KMS-11 (cell line): ENCODE measurements at regions not wholly inside any gene's neighbourhood (a gene's known extent, or its start where the extent isn't known, plus 50 kb on each side); places are given as distances from the start of the nearest gene placed in this dataset.

ENCODE experiments used
- H2AFZ ChIP-seq: fragments of 200-600 bp; sonication (generic); 2 replicates; pipeline ENCODE4 v1.6.1; 2016; ENCODE audit warnings: antibody characterized with exemption, mixed run types, low read depth
- H3K27ac ChIP-seq: fragments of 200-600 bp; sonication (generic); 2 replicates; pipeline ENCODE4 v1.6.1; 2016; ENCODE audit warnings: mild to moderate bottlenecking, mixed run types
- H3K27me3 ChIP-seq: fragments of 200-600 bp; sonication (generic); 2 replicates; pipeline ENCODE4 v1.6.1; 2017; ENCODE audit warnings: mild to moderate bottlenecking, low read depth, mixed run types, moderate library complexity; ENCODE audit not compliant: insufficient read depth
- H3K36me3 ChIP-seq: fragments of 200-600 bp; sonication (generic); 2 replicates; pipeline ENCODE4 v1.6.1; 2017; ENCODE audit warnings: mild to moderate bottlenecking, mixed run types; ENCODE audit not compliant: insufficient read depth
- H3K4me1 ChIP-seq: fragments of 200-600 bp; sonication (generic); 2 replicates; pipeline ENCODE4 v1.6.1; 2016; ENCODE audit warnings: mild to moderate bottlenecking, low read depth, mixed run types; ENCODE audit not compliant: poor library complexity, severe bottlenecking
- H3K4me2 ChIP-seq: fragments of 200-600 bp; sonication (generic); 2 replicates; pipeline ENCODE4 v1.7.0; 2016; ENCODE audit warnings: mild to moderate bottlenecking, mixed run types
- H3K4me3 ChIP-seq: fragments of 200-600 bp; sonication (generic); IDR thresholded peaks from 2 replicates; pipeline ENCODE4 v1.6.1; 2017; ENCODE audit warnings: low read depth, low read length, mixed read lengths; ENCODE audit not compliant: insufficient read depth
- H3K79me2 ChIP-seq: fragments of 200-600 bp; sonication (generic); 2 replicates; pipeline ENCODE4 v1.6.1; 2016; ENCODE audit warnings: low read depth, mixed run types; ENCODE audit not compliant: insufficient read depth
- H3K9ac ChIP-seq: fragments of 200-600 bp; sonication (generic); 2 replicates; pipeline ENCODE4 v1.6.1; 2016; ENCODE audit warnings: mild to moderate bottlenecking, mixed run types
- H4K20me1 ChIP-seq: fragments of 200-600 bp; sonication (generic); 2 replicates; pipeline ENCODE4 v1.6.1; 2016; ENCODE audit warnings: mild to moderate bottlenecking, mixed run types; ENCODE audit not compliant: insufficient read depth
- CTCF ChIP-seq: fragments of 200-600 bp; sonication (generic); conservative IDR thresholded peaks from 2 replicates; pipeline ENCODE4 v1.6.1; 2017; ENCODE audit warnings: low read depth, mild to moderate bottlenecking, antibody characterized with exemption, low read length, moderate library complexity, mixed read lengths

GRCh38 chr5:62077823-62078550 lies 228.0 kb upstream of the KIF2A start:
- Histone ChIP-seq H3K4me3 (no peak overlapping the region), H3K9ac (no peak overlapping the region), H3K36me3 (no peaks in the 10 kb centered on the region), H4K20me1 (no peaks in the 10 kb centered on the region), H3K27me3 (no peaks in the 10 kb centered on the region), H3K27ac (no peak overlapping the region), H3K4me2 (no peak overlapping the region), H2AFZ (no peak overlapping the region), H3K4me1 (no peaks in the 10 kb centered on the region), H3K79me2 (no peaks in the 10 kb centered on the region)
- no peak for TF ChIP-seq CTCF

- H3K27me3 ChIP-seq: no peaks in the 10 kb centered on the region
- H2AFZ ChIP-seq: no peak overlapping the region
- H3K79me2 ChIP-seq: no peaks in the 10 kb centered on the region
- H3K36me3 ChIP-seq: no peaks in the 10 kb centered on the region
- no peaks in the 10 kb centered on the region for H3K4me1 ChIP-seq
- no peak overlapping the region for H3K4me2 ChIP-seq
- TF ChIP-seq CTCF: no peak
- no peak overlapping the region for H3K9ac ChIP-seq
- no peaks in the 10 kb centered on the region for H4K20me1 ChIP-seq
- H3K4me3 ChIP-seq: no peak overlapping the region
- no peak overlapping the region for H3K27ac ChIP-seq
Measured at GRCh38 chr5:62082370-62082801, 223.6 kb upstream of the KIF2A start.

- Histone ChIP-seq H3K27me3 (no peaks in the 10 kb centered on the region), H3K4me3 (no peak overlapping the region), H3K4me1 (no peaks in the 10 kb centered on the region), H4K20me1 (no peaks in the 10 kb centered on the region), H3K4me2 (no peak overlapping the region), H3K9ac (no peak overlapping the region), H3K27ac (no peak overlapping the region), H2AFZ (no peak overlapping the region), H3K79me2 (no peaks in the 10 kb centered on the region), H3K36me3 (no peaks in the 10 kb centered on the region)
- no peak for TF ChIP-seq CTCF
Measured at GRCh38 chr5:62083247-62083646, 222.8 kb upstream of the KIF2A start.

GRCh38 chr5:62083661-62084060 lies 222.3 kb upstream of the KIF2A start:
- H4K20me1 ChIP-seq: no peaks in the 10 kb centered on the region
- H3K36me3 ChIP-seq: no peaks in the 10 kb centered on the region
- H3K27me3 ChIP-seq: no peaks in the 10 kb centered on the region
- H3K79me2 ChIP-seq: no peaks in the 10 kb centered on the region
- H3K4me3 ChIP-seq: no peak overlapping the region
- no peaks in the 10 kb centered on the region for H3K4me1 ChIP-seq
- no peak overlapping the region for H3K9ac ChIP-seq
- no peak overlapping the region for H3K4me2 ChIP-seq
- H2AFZ ChIP-seq: no peak overlapping the region
- no peak for TF ChIP-seq CTCF
- H3K27ac ChIP-seq: no peak overlapping the region
